Activated naive CD4-positive, alpha-beta T cell treated with anti-CD3 and anti-CD28 coated beads, Interleukin-2, amount 50 U/mL, for 24 hours (primary cell): ENCODE measurements at regions not wholly inside any gene's neighbourhood (a gene's known extent, or its start where the extent isn't known, plus 50 kb on each side); places are given as distances from the start of the nearest gene placed in this dataset.

Experiments used
- H3K27ac Mint-ChIP-seq: one replicate; pipeline ENCODE4 v1.8.0; 2021; ENCODE audit warnings: mild to moderate bottlenecking, mixed read lengths
- H3K27me3 Mint-ChIP-seq: one replicate; pipeline ENCODE4 v1.8.0; 2021; ENCODE audit warnings: mixed read lengths
- H3K36me3 Mint-ChIP-seq: one replicate; pipeline ENCODE4 v1.8.0; 2021; ENCODE audit warnings: mixed read lengths
- H3K4me1 Mint-ChIP-seq: one replicate; pipeline ENCODE4 v1.8.0; 2021; ENCODE audit warnings: mixed read lengths
- H3K4me3 Mint-ChIP-seq: one replicate; pipeline ENCODE4 v1.8.0; 2021; ENCODE audit warnings: mild to moderate bottlenecking, mixed read lengths
- H3K9me3 Mint-ChIP-seq: one replicate; pipeline ENCODE4 v1.8.0; 2021; ENCODE audit warnings: mixed read lengths

DNA sequence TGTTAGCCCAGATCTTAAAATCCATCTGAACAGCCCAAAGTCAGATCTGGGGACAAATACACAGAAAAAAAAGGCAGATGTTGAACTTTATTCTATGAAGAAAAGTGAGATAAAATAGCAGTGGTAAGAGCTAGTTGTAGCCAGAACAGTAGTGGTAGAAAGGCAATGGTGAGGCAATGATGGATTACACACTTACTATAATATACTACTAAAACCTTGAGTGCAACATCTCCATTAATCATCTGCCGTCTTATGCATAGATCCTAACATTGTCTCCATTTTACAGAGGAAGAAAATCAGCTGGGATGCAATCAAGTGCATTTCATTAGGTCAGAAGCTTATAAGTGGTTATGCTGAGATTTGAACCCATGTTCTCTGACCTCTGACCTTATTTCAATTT, 699.6 kb downstream of the CDH11 start:
- Mint-ChIP-seq H3K27ac (no peak overlapping the region), H3K4me1 (no peaks in the 10 kb centered on the region), H3K9me3 (peaks cover 4% of the 10 kb centered on the region), H3K27me3 (no peaks in the 10 kb centered on the region), H3K4me3 (no peak overlapping the region), H3K36me3 (no peaks in the 10 kb centered on the region)

DNA sequence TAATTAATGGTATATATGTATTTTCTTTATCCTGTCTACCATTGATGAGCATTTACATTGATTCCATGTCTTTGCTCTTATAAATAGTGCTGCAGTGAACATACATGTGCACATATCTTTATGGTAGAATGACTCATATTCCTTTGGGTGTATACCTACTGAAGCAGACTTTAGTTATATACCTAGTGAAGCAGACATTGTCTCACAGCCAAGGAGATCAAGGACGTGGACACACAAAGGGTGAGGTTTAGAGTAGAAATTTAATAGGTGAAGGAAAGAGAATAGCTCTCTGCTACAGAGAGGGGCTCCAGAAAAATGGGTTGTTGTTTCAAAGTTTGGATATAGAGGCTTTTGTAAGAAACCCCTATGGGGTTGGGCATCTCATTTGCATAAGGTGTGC, 700.3 kb downstream of the CDH11 start:
- H3K36me3 Mint-ChIP-seq: no peaks in the 10 kb centered on the region
- no peak overlapping the region for H3K4me3 Mint-ChIP-seq
- no peak overlapping the region for H3K27ac Mint-ChIP-seq
- no peaks in the 10 kb centered on the region for H3K4me1 Mint-ChIP-seq
- H3K27me3 Mint-ChIP-seq: no peaks in the 10 kb centered on the region
- peaks cover 4% of the 10 kb centered on the region for H3K9me3 Mint-ChIP-seq

DNA sequence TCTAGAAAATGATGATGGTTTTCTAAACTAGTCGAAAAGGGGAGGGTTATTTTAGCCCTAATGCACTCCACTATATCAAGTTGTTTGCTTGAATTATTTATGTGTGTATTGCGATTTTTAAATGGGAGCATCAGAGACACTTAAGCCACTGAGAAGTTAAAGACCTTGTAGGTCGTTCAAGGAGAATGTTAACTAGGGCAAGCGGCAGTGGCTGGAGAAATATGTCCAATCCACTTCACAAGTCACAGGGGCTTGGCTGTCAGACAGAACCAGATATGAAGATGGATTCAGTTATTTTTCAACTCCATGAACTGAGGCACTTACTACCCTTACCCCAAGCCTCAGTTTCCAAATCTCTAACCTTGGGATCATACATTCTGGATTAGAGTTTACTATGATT, 702.0 kb downstream of the CDH11 start:
- Mint-ChIP-seq H3K36me3 (no peaks in the 10 kb centered on the region), H3K4me3 (no peak overlapping the region), H3K4me1 (no peaks in the 10 kb centered on the region), H3K27me3 (no peaks in the 10 kb centered on the region), H3K27ac (no peak overlapping the region), H3K9me3 (peaks cover 4% of the 10 kb centered on the region)

DNA sequence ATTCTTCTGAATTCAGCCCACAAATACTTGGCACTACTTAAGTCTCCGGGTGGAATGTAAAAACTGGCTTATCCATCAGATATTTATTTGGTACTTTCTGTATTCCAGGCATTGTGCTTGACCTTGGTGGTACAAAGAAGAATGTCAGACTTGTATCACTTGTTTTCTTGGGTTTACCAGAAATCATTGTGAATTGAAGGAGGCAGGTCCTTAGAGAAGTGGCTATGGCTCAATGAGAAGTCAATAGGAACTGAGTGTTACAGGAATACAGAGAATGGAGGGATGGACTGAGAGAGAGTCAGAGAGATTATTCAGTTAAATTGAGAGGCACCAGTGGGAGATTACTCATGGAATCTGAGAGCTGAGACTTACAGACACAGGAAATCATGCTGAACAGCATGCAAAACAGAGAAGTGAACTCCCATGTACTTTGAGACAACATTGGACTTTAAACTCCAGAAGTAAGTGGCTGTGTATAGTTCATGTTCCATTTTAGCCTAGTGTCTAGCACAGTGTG, 704.1 kb downstream of the CDH11 start:
- Mint-ChIP-seq H3K27ac (no peak overlapping the region), H3K36me3 (no peaks in the 10 kb centered on the region), H3K27me3 (no peaks in the 10 kb centered on the region), H3K4me3 (no peak overlapping the region), H3K4me1 (no peaks in the 10 kb centered on the region), H3K9me3 (peaks cover 11% of the 10 kb centered on the region)

DNA sequence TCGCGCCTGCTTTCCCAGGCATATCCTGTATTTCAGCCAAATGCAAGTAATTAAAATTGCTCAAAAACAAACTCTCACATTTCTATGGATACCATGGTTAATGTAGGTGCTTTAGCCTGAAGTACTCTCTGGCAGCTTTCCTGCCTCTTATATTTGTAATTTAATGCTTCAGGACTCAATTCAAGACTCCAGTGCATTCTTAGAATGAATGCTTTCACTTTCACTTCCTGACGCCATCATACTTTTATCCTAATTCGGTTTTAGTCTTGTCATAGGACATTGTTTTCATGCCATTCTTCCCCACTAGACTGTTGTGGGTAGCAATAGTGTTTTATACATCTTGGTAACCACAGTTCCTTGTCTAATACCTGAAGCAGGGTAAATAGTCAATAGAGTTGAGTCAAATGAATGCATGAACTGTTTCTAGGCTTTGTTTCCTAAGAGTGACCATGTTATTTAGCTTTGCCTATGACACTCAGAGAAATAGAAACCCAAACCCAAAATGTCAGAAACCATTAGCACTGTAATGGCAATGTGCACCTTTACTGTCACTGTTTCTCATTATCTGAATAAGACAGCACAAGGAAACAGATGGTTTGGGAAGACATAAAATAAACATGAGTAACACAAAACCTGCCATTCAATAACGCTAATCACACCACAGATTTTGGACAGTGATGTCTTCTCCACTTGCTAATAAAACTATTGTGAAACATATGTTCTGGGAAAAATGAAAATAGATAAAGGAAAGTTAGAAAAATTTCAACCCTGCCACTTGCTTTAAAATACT, 705.5 kb downstream of the CDH11 start:
- Mint-ChIP-seq H3K9me3 (peaks cover 7% of the 10 kb centered on the region), H3K27me3 (no peaks in the 10 kb centered on the region), H3K27ac (no peak overlapping the region), H3K4me1 (no peaks in the 10 kb centered on the region), H3K36me3 (no peaks in the 10 kb centered on the region), H3K4me3 (no peak overlapping the region)

DNA sequence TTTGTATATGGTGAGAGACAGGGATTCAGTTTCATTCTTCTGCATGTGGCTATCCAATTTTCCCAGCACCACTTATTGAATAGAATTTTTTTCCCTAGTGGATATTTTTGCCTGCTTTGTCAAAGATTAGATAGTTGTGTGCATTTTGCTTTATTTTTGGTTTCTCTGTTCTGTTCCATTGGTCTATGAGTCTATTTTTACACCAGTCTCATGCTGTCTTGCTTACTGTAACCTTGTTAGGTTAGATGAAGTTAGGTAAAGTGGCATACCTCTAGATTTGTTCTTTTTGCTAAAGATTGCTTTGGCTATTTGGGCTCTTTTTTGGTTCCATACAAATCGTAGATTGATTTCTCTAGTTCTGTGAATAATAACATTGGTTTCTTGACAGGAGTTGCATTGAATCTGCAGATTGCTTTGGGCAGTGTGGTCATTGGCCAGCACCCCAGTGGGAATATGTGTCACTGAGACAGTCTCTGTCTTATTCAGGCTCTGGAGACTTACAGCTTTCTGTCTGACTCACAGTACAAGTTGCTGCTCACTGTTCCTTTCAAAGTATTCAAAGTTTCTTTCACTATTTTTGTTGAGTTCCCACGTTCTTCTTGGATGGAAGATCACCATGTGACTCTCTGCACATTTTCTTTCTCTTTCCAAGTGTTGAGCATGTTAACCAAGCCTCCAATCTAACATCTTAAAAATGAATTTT, 709.1 kb downstream of the CDH11 start:
- Mint-ChIP-seq H3K27me3 (no peaks in the 10 kb centered on the region), H3K36me3 (no peaks in the 10 kb centered on the region), H3K4me3 (no peak overlapping the region), H3K27ac (no peak overlapping the region), H3K9me3 (peaks cover 7% of the 10 kb centered on the region), H3K4me1 (no peaks in the 10 kb centered on the region)

DNA sequence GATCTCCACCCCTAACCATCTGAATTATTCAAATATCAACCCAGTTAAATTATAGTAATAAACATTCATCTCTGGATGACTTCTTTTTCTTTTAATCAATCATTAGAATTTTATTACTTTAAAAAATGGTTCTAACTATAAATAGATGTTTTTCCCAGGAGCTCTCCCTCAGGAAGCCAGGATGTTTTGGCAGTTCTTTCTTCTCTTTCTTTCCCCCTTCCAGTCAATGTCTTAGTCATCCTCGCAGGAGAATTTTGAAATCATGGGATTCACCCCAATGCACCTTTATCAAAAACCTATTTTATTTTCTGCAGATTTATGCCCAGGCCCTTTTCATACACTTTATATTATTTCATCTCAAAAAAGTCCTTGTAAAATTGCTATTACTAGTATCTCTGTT, 711.6 kb downstream of the CDH11 start:
- H3K9me3 Mint-ChIP-seq: peaks cover 7% of the 10 kb centered on the region
- no peaks in the 10 kb centered on the region for H3K27me3 Mint-ChIP-seq
- H3K27ac Mint-ChIP-seq: no peak overlapping the region
- no peak overlapping the region for H3K4me3 Mint-ChIP-seq
- no peaks in the 10 kb centered on the region for H3K36me3 Mint-ChIP-seq
- no peaks in the 10 kb centered on the region for H3K4me1 Mint-ChIP-seq

DNA sequence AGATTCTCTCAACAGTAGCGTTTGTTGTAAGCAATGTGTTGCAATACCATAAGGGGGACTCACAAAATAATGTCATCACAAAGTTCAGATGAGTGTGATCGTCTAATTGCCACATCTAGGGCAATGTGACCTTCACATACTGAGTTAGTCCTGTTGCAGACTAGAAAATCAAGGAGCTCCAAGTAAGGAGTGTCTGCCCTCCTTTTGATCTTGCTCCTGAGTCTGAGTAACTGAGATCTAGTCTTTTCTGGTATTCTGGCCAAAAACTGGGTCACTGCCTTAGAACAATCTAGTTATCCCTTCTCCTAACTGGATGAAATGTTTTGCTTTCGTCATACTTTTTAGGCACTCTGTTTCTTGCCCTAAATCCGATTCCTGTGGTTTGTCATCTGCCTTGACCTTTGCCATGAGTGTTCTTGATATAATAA, 712.1 kb downstream of the CDH11 start:
- Mint-ChIP-seq H3K36me3 (no peaks in the 10 kb centered on the region), H3K4me1 (no peaks in the 10 kb centered on the region), H3K4me3 (no peak overlapping the region), H3K27ac (no peak overlapping the region), H3K9me3 (peaks cover 7% of the 10 kb centered on the region), H3K27me3 (no peaks in the 10 kb centered on the region)

DNA sequence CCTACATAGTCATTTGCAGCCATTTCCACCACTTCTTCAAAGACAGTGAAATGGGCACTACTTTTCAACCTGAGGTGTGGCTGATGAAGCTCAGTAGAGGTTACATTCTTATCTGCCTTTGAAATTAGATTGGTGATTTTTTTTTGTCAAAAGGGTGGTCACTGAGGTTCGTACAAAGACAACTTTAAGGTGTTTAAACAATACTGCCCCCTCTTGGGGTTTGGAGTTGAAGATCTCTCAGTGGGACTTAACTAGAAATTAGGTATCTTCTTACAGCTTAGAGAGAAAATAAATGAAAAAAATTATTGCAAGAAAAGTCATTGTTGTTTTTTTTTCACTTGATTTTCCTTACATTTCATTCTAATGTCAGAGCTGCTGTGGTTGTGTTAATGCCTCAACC, 713.2 kb downstream of the CDH11 start:
- Mint-ChIP-seq H3K36me3 (no peaks in the 10 kb centered on the region), H3K9me3 (peaks cover 3% of the 10 kb centered on the region), H3K4me3 (no peak overlapping the region), H3K27ac (no peak overlapping the region), H3K27me3 (no peaks in the 10 kb centered on the region), H3K4me1 (no peaks in the 10 kb centered on the region)

DNA sequence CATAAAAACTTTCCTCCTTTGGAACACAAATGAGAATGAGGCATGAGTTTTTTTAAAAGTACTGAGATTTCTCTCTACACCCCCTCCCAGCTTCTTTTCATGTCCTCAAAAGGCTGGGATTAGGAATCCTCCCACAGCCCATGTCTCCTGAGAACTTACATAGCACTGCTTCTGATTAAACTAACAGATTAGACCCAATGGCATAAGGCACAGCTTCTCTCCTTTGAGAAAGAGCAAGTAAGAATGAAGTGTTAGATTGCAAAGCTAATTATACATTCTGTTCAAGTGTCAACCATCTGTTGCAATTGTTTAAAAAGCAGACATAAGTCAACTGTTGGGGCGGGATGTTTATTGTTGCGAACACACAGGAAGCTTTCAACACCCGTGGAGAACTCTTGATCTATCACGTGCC, 715.1 kb downstream of the CDH11 start:
- H3K27me3 Mint-ChIP-seq: no peaks in the 10 kb centered on the region
- H3K4me1 Mint-ChIP-seq: no peaks in the 10 kb centered on the region
- peaks cover 9% of the 10 kb centered on the region for H3K9me3 Mint-ChIP-seq
- H3K36me3 Mint-ChIP-seq: no peaks in the 10 kb centered on the region
- no peak overlapping the region for H3K27ac Mint-ChIP-seq
- H3K4me3 Mint-ChIP-seq: no peak overlapping the region

DNA sequence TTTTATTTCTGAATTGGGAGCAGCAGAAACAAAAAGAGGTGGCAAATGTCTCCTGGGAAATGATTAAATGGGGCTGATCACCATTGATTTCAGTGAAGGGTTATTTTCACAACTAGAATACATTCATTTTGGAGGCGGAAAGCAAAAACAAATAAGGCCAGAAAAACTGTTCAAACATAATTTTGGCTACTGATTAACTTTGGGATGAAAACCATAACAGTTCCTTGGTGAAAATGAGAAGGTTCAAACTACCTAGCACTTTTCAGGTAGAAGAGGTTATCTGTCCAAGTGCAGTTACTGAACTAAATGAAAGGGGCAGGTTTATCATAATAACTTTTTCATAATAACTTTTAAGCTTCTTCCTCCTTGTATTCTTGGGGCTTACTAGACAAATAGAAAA, 718.5 kb downstream of the CDH11 start:
- Mint-ChIP-seq H3K9me3 (peaks cover 13% of the 10 kb centered on the region), H3K36me3 (no peaks in the 10 kb centered on the region), H3K4me1 (no peaks in the 10 kb centered on the region), H3K27me3 (no peaks in the 10 kb centered on the region), H3K27ac (no peak overlapping the region), H3K4me3 (no peak overlapping the region)

DNA sequence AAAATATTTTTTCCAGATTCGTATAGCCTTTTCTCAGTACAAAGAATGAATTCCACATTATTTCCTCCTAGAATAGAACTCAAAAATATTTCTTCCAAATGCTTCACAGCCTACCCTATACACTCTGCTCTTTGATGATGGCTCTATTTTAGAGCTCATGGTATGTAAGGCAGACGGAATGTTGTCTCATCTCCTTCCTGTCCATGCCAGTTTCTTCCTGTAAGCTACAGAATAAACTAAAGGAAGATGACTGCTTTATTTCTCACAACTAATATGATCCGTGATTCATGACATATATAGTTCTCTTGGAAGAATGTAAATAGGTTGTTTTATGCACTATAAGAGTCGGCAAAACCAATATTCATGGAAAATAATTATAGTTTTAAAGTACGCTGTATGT, 723.1 kb downstream of the CDH11 start:
- Mint-ChIP-seq H3K27me3 (no peaks in the 10 kb centered on the region), H3K4me3 (no peak overlapping the region), H3K36me3 (peaks cover 1% of the 10 kb centered on the region), H3K4me1 (no peaks in the 10 kb centered on the region), H3K27ac (no peak overlapping the region), H3K9me3 (peaks cover 18% of the 10 kb centered on the region)

DNA sequence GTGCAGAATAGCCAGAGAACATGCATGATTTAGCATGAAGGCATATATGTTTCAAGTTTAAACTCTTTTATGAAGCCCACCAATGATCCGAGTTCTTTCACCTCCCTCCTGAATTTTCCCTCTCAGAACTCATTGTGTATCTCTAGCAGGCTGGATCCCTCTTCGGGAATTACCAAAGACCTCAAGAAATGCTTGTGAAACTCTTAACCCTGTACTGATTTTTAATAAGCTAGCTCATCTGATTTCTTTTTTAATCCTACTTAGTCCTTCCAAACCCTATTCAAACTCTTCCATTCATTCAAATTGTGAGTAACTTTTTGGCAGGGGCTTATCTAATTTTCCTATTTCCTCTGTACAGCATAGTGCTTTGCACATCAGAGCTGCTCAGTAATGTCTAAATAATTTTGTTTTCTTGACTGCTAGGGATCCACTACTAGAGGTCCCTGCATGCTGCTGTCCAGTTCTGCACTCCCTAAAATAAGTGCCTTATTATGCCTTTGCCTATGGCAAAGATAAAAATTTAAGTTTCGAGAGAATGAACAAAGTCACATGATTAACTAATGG, 723.8 kb downstream of the CDH11 start:
- Mint-ChIP-seq H3K4me3 (no peak overlapping the region), H3K27me3 (no peaks in the 10 kb centered on the region), H3K36me3 (peaks cover 1% of the 10 kb centered on the region), H3K27ac (no peak overlapping the region), H3K4me1 (no peaks in the 10 kb centered on the region), H3K9me3 (peaks cover 14% of the 10 kb centered on the region)

DNA sequence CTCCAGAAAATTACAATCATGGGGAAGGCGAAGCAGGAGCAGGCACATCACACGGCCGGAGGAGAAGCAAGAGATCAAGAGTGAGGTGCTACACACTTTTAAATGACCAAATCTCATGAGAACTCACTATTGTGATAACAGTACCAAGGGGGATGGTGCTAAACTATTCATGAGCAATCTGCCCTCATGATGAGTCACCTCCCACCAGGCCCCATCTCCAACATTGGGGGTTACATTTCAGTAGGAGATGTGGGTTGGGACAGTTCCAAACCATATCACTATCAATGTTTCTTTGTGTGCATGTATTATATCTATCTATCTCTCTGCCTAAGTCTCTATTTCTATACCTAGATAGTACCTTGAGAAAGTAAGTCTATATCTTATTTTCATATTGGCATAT, 724.8 kb downstream of the CDH11 start:
- Mint-ChIP-seq H3K4me3 (no peak overlapping the region), H3K36me3 (peaks cover 1% of the 10 kb centered on the region), H3K4me1 (no peaks in the 10 kb centered on the region), H3K27me3 (no peaks in the 10 kb centered on the region), H3K27ac (no peak overlapping the region), H3K9me3 (peaks cover 12% of the 10 kb centered on the region)

DNA sequence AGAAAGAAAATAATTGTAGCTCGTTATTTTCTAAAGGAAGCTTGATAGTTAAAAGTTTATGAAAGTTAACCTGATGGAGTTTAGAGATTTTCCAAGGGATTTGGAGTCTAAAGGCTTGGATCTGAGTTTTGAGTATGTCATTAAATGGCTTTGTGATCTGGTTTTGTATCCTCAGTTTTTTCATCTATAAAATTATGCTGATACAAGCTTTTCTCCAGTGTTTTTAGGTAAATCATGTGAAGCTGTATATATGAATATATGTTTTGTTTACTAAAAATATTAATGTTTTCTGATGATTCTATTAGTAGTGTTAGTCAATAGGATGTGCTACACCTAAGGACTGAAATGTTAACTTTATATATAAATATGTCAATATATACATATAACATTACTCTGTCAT, 727.8 kb downstream of the CDH11 start:
- Mint-ChIP-seq H3K4me1 (no peaks in the 10 kb centered on the region), H3K27me3 (no peaks in the 10 kb centered on the region), H3K36me3 (peaks cover 1% of the 10 kb centered on the region), H3K9me3 (peaks cover 14% of the 10 kb centered on the region), H3K4me3 (no peak overlapping the region), H3K27ac (no peak overlapping the region)

DNA sequence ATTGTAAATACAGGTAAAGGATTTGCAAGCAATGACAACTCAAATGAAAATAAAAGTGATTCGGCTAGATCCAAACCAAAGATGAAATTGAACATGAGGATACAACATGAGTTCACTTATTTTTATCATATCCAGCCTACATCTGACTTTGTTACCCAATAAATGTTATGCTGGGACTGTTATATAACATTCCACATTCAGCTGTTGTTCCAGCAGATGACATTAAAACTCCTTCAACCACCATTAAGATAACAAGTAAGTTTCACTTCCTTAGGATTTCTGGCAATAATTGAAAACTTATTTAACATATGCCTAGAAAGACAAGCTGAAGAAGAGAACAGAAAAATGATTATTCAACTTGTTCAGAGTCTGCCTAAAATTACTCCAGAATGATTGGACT, 729.4 kb downstream of the CDH11 start:
- Mint-ChIP-seq H3K4me3 (no peak overlapping the region), H3K9me3 (peaks cover 13% of the 10 kb centered on the region), H3K4me1 (no peaks in the 10 kb centered on the region), H3K27me3 (no peaks in the 10 kb centered on the region), H3K36me3 (peaks cover 1% of the 10 kb centered on the region), H3K27ac (no peak overlapping the region)
